H1 (cell line): ENCODE measurements at regions not wholly inside any gene's neighbourhood (a gene's known extent, or its start where the extent isn't known, plus 50 kb on each side); places are given as distances from the start of the nearest gene placed in this dataset.

Experiments
- CTCF ChIA-PET: fragments of 300-600 bp; sonication (Branson Sonifier 250); formaldehyde crosslinking; loops from one replicate; lab custom pipeline; 2021; ENCODE audit not compliant: partially characterized antibody; lab: Charles Lee
- POLR2A ChIA-PET: fragments of 300-600 bp; sonication (Branson Sonifier 250); formaldehyde crosslinking; loops from one replicate; lab custom pipeline; 2021; ENCODE audit warnings: inconsistent platforms; ENCODE audit not compliant: partially characterized antibody; lab: Charles Lee
- DNase-seq, 2 experiments: peaks; one replicate each; pipeline versions ENCODE4 v3.0.0 to v3.0.0-alpha.2; 2010 to 2022; ENCODE audit warnings: low spot score in 2 of 2, low read depth in 1 of 2, mixed read lengths in 1 of 2
- FAIRE-seq: peaks from 2 replicates; lab custom pipeline; 2011; peaks lifted over from hg19 to GRCh38; lab: Jason Lieb, UNC
- H2AFZ ChIP-seq: 2 replicates; pipeline ENCODE4 v1.8.1; 2012; ENCODE audit warnings: low read length, inconsistent platforms
- H2AK5ac ChIP-seq: 2 replicates; pipeline ENCODE4 v1.6.1; 2013; ENCODE audit warnings: low read depth, low read length
- H2BK120ac ChIP-seq: replicated peaks from 2 replicates; pipeline ENCODE3; 2013; ENCODE audit warnings: low read depth, low read length, inconsistent platforms
- H2BK12ac ChIP-seq: 2 replicates; pipeline ENCODE4 v1.6.1; 2013; ENCODE audit warnings: low read depth, low read length
- H2BK15ac ChIP-seq: 2 replicates; pipeline ENCODE4 v1.6.1; 2013; ENCODE audit warnings: low read length
- H2BK20ac ChIP-seq: 2 replicates; pipeline ENCODE4 v1.6.1; 2013; ENCODE audit warnings: low read length
- H2BK5ac ChIP-seq: 2 replicates; pipeline ENCODE4 v1.6.1; 2013; ENCODE audit warnings: low read depth, low read length
- H3K14ac ChIP-seq: 2 replicates; pipeline ENCODE4 v1.6.1; 2013; ENCODE audit warnings: inconsistent platforms; ENCODE audit not compliant: insufficient read length
- H3K18ac ChIP-seq: 2 replicates; pipeline ENCODE4 v1.6.1; 2013; ENCODE audit warnings: low read length; ENCODE audit errors: extremely low read depth
- H3K23ac ChIP-seq: 2 replicates; pipeline ENCODE4 v1.6.1; 2013; ENCODE audit warnings: inconsistent platforms; ENCODE audit not compliant: insufficient read length
- H3K23me2 ChIP-seq: 2 replicates; pipeline ENCODE4 v1.6.1; 2013; ENCODE audit warnings: low read depth, low read length
- H3K27ac ChIP-seq: 2 replicates; pipeline ENCODE4 v1.6.1; 2011; ENCODE audit warnings: low read depth, low read length, inconsistent platforms
- H3K27me3 ChIP-seq, 4 experiments: replicated peaks in 1 of 4; 1 replicate in 1 of 4; 2 replicates in 3 of 4; pipeline versions ENCODE4 v1.6.1 to v1.8.1; 2011 to 2013; ENCODE audit warnings: low read length in 3 of 4, mild to moderate bottlenecking in 3 of 4, inconsistent platforms in 2 of 4, mixed read lengths in 2 of 4, moderate library complexity in 1 of 4; ENCODE audit not compliant: control insufficient read depth in 3 of 4, insufficient read depth in 3 of 4; ENCODE audit errors: extremely low read depth in 1 of 4
- H3K36me3 ChIP-seq, 4 experiments: 2 replicates each; pipeline versions ENCODE4 v1.6.1 to v1.8.1; 2011 to 2013; ENCODE audit warnings: mild to moderate bottlenecking in 4 of 4, low read length in 3 of 4, moderate library complexity in 2 of 4, control low read depth in 1 of 4, inconsistent platforms in 1 of 4; ENCODE audit not compliant: insufficient read depth in 4 of 4, control insufficient read depth in 2 of 4
- H3K4ac ChIP-seq: replicated peaks from 2 replicates; pipeline ENCODE3; 2013; ENCODE audit warnings: low read length, low read depth, mixed read lengths, inconsistent platforms; ENCODE audit not compliant: insufficient read length
- H3K4me1 ChIP-seq, 4 experiments: replicated peaks in 1 of 4; 1 replicate in 1 of 4; 2 replicates in 3 of 4; pipeline versions ENCODE4 v1.6.1 to v1.8.1; 2011 to 2013; ENCODE audit warnings: low read length in 3 of 4, inconsistent platforms in 2 of 4, mixed read lengths in 1 of 4; ENCODE audit not compliant: insufficient read depth in 4 of 4, control insufficient read depth in 3 of 4
- H3K4me2 ChIP-seq, 2 experiments: 2 replicates each; pipeline versions ENCODE4 v1.6.1 to v1.8.1; 2011 to 2013; ENCODE audit warnings: low read depth in 2 of 2, low read length in 2 of 2, control low read depth in 1 of 2, inconsistent platforms in 1 of 2, mild to moderate bottlenecking in 1 of 2; ENCODE audit not compliant: insufficient read depth in 1 of 2
- H3K4me3 ChIP-seq, 4 experiments: fragments of 200-600, 300-600 bp in 1 of 4; sonication (generic), shearing (Covaris generic), sonication (Bioruptor Twin) in 1 of 4; 2 replicates each; pipeline versions ENCODE4 v1.5.1 to v1.8.1; 2011 to 2016; ENCODE audit warnings: low read length in 4 of 4, low read depth in 3 of 4, control low read depth in 2 of 4, inconsistent platforms in 2 of 4, mild to moderate bottlenecking in 2 of 4, mixed read lengths in 1 of 4, moderate library complexity in 1 of 4; ENCODE audit not compliant: insufficient read depth in 2 of 4; ENCODE audit errors: extremely low read depth in 1 of 4
- H3K56ac ChIP-seq: replicated peaks from 2 replicates; pipeline ENCODE3; 2013; ENCODE audit warnings: low read depth, mild to moderate bottlenecking, mixed read lengths, low read length, inconsistent platforms; ENCODE audit not compliant: insufficient read length
- H3K79me1 ChIP-seq: 2 replicates; pipeline ENCODE4 v1.6.1; 2013; ENCODE audit warnings: low read depth, low read length, control low read depth
- H3K79me2 ChIP-seq, 2 experiments: 2 replicates each; pipeline versions ENCODE4 v1.6.1 to v1.8.1; 2012 to 2013; ENCODE audit warnings: low read length in 2 of 2, mild to moderate bottlenecking in 2 of 2, inconsistent platforms in 1 of 2; ENCODE audit not compliant: insufficient read depth in 2 of 2, control insufficient read depth in 1 of 2
- H3K9ac ChIP-seq, 4 experiments: replicated peaks in 1 of 4; 1 replicate in 1 of 4; 2 replicates in 3 of 4; pipeline versions ENCODE4 v1.6.1 to v1.8.1; 2011 to 2013; ENCODE audit warnings: low read depth in 3 of 4, low read length in 3 of 4, control low read depth in 2 of 4, mild to moderate bottlenecking in 2 of 4, moderate library complexity in 2 of 4, inconsistent platforms in 1 of 4; ENCODE audit errors: extremely low read depth in 1 of 4
- H3K9me3 ChIP-seq, 2 experiments: 2 replicates each; pipeline versions ENCODE4 v1.6.1 to v1.8.1; 2012 to 2013; ENCODE audit warnings: mild to moderate bottlenecking in 2 of 2, moderate library complexity in 2 of 2, control low read depth in 1 of 2, inconsistent platforms in 1 of 2, low read depth in 1 of 2, low read length in 1 of 2, mixed read lengths in 1 of 2; ENCODE audit not compliant: insufficient read depth in 2 of 2
- H4K20me1 ChIP-seq, 2 experiments: replicated peaks in 1 of 2; 2 replicates each; pipeline versions ENCODE3 to v1.8.1; 2011 to 2013; ENCODE audit warnings: inconsistent platforms in 2 of 2, low read length in 2 of 2, mild to moderate bottlenecking in 1 of 2; ENCODE audit not compliant: insufficient read depth in 2 of 2, control insufficient read depth in 1 of 2
- H4K5ac ChIP-seq: 2 replicates; pipeline ENCODE4 v1.6.1; 2013; ENCODE audit warnings: low read length, low read depth, mixed read lengths, inconsistent platforms; ENCODE audit not compliant: insufficient read length
- H4K8ac ChIP-seq: 2 replicates; pipeline ENCODE4 v1.8.0; 2013; ENCODE audit warnings: mild to moderate bottlenecking, moderate library complexity, low read length, inconsistent platforms; ENCODE audit not compliant: insufficient read depth; ENCODE audit errors: extremely low read depth
- H4K91ac ChIP-seq: replicated peaks from 2 replicates; pipeline ENCODE3; 2013; ENCODE audit warnings: low read length, mixed read lengths, inconsistent platforms; ENCODE audit not compliant: insufficient read length
- WGBS, 2 experiments: shearing (Covaris generic) in 1 of 2; methylation state at CpG; one replicate each; pipeline versions ENCODE4 v1.1.6 to v1.1.7; 2013 to 2015; ENCODE audit warnings: low lambda C conversion rate in 2 of 2, mixed read lengths in 2 of 2, inconsistent platforms in 1 of 2, low coverage in 1 of 2, missing lambda C conversion rate in 1 of 2; ENCODE audit not compliant: insufficient replicate concordance in 2 of 2, insufficient coverage in 1 of 2, insufficient read length in 1 of 2; ENCODE audit errors: extremely low coverage in 1 of 2, missing lambda C conversion rate in 1 of 2; 5-methylcytosine and 5-hydroxymethylcytosine counted together
- TF ChIP-seq, protein P1 (sequence below): fragments of 300-600 bp; sonication (generic); IDR thresholded peaks from 2 replicates; pipeline ENCODE4 v1.7.1; 2012; ENCODE audit warnings: low read length, moderate library complexity, mild to moderate bottlenecking, inconsistent platforms; ENCODE audit not compliant: insufficient replicate concordance

DNA sequence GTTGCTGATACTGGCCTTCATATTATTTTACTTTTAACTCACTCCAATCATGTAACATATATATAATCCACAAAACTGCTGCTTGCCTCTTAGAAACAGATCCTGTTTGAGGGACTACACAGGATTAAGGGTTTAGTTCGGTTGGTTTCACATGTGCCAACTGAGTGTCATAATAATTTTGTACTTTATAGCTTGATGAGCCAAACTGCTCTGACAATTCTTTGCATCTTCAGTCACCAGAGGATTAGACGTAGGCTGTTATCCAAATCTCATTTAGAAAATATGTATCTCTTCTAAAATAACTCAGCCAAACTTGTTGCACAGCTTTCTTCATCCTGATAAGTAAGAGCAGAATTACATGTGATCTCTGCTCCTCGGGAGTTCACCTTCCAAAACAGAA, 643.6 kb upstream of the PTCHD4 start:
- no peak overlapping the region for H2BK5ac ChIP-seq
- no peak overlapping the region for H3K18ac ChIP-seq
- no peak overlapping the region for H3K4me3 ChIP-seq
- no peak overlapping the region for H4K91ac ChIP-seq
- ChIA-PET POLR2A (no interaction called here), CTCF (no interaction called here)
- WGBS, 2 experiments: 92% methylated on average over 3 of the region's 3 CpGs; no CpG with 5 or more reads in 1 of the 2 experiments
- H3K79me1 ChIP-seq: no peaks in the 10 kb centered on the region
- DNase-seq (no peak), FAIRE-seq (no peak)
- no peak overlapping the region for H2BK15ac ChIP-seq
- H3K9ac ChIP-seq: no peak overlapping the region
- no peak overlapping the region for H3K27ac ChIP-seq
- no peaks in the 10 kb centered on the region for H4K20me1 ChIP-seq
- no peak overlapping the region for H4K8ac ChIP-seq
- H3K9me3 ChIP-seq: no peaks in the 10 kb centered on the region
- H2BK120ac ChIP-seq: no peak overlapping the region
- H3K56ac ChIP-seq: no peak overlapping the region
- H2BK20ac ChIP-seq: no peak overlapping the region
- no peak overlapping the region for H4K5ac ChIP-seq
- H3K4me1 ChIP-seq: no peaks in the 10 kb centered on the region
- H3K14ac ChIP-seq: no peak overlapping the region
- no peak overlapping the region for H3K23ac ChIP-seq
- no peak overlapping the region for H2AK5ac ChIP-seq
- no peaks in the 10 kb centered on the region for H3K23me2 ChIP-seq
- no peaks in the 10 kb centered on the region for H3K36me3 ChIP-seq
- H2BK12ac ChIP-seq: no peak overlapping the region
- H3K4me2 ChIP-seq: no peak overlapping the region
- no peaks in the 10 kb centered on the region for H3K79me2 ChIP-seq
- no peaks in the 10 kb centered on the region for H3K27me3 ChIP-seq
- H2AFZ ChIP-seq: no peak overlapping the region
- no peak overlapping the region for H3K4ac ChIP-seq
- TF ChIP-seq, protein P1, sequence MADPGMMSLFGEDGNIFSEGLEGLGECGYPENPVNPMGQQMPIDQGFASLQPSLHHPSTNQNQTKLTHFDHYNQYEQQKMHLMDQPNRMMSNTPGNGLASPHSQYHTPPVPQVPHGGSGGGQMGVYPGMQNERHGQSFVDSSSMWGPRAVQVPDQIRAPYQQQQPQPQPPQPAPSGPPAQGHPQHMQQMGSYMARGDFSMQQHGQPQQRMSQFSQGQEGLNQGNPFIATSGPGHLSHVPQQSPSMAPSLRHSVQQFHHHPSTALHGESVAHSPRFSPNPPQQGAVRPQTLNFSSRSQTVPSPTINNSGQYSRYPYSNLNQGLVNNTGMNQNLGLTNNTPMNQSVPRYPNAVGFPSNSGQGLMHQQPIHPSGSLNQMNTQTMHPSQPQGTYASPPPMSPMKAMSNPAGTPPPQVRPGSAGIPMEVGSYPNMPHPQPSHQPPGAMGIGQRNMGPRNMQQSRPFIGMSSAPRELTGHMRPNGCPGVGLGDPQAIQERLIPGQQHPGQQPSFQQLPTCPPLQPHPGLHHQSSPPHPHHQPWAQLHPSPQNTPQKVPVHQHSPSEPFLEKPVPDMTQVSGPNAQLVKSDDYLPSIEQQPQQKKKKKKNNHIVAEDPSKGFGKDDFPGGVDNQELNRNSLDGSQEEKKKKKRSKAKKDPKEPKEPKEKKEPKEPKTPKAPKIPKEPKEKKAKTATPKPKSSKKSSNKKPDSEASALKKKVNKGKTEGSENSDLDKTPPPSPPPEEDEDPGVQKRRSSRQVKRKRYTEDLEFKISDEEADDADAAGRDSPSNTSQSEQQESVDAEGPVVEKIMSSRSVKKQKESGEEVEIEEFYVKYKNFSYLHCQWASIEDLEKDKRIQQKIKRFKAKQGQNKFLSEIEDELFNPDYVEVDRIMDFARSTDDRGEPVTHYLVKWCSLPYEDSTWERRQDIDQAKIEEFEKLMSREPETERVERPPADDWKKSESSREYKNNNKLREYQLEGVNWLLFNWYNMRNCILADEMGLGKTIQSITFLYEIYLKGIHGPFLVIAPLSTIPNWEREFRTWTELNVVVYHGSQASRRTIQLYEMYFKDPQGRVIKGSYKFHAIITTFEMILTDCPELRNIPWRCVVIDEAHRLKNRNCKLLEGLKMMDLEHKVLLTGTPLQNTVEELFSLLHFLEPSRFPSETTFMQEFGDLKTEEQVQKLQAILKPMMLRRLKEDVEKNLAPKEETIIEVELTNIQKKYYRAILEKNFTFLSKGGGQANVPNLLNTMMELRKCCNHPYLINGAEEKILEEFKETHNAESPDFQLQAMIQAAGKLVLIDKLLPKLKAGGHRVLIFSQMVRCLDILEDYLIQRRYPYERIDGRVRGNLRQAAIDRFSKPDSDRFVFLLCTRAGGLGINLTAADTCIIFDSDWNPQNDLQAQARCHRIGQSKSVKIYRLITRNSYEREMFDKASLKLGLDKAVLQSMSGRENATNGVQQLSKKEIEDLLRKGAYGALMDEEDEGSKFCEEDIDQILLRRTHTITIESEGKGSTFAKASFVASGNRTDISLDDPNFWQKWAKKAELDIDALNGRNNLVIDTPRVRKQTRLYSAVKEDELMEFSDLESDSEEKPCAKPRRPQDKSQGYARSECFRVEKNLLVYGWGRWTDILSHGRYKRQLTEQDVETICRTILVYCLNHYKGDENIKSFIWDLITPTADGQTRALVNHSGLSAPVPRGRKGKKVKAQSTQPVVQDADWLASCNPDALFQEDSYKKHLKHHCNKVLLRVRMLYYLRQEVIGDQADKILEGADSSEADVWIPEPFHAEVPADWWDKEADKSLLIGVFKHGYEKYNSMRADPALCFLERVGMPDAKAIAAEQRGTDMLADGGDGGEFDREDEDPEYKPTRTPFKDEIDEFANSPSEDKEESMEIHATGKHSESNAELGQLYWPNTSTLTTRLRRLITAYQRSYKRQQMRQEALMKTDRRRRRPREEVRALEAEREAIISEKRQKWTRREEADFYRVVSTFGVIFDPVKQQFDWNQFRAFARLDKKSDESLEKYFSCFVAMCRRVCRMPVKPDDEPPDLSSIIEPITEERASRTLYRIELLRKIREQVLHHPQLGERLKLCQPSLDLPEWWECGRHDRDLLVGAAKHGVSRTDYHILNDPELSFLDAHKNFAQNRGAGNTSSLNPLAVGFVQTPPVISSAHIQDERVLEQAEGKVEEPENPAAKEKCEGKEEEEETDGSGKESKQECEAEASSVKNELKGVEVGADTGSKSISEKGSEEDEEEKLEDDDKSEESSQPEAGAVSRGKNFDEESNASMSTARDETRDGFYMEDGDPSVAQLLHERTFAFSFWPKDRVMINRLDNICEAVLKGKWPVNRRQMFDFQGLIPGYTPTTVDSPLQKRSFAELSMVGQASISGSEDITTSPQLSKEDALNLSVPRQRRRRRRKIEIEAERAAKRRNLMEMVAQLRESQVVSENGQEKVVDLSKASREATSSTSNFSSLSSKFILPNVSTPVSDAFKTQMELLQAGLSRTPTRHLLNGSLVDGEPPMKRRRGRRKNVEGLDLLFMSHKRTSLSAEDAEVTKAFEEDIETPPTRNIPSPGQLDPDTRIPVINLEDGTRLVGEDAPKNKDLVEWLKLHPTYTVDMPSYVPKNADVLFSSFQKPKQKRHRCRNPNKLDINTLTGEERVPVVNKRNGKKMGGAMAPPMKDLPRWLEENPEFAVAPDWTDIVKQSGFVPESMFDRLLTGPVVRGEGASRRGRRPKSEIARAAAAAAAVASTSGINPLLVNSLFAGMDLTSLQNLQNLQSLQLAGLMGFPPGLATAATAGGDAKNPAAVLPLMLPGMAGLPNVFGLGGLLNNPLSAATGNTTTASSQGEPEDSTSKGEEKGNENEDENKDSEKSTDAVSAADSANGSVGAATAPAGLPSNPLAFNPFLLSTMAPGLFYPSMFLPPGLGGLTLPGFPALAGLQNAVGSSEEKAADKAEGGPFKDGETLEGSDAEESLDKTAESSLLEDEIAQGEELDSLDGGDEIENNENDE: no peak
